GM23338 (cell line): ENCODE measurements at regions not wholly inside any gene's neighbourhood (a gene's known extent, or its start where the extent isn't known, plus 50 kb on each side); places are given as distances from the start of the nearest gene placed in this dataset.

Experiments
- ATAC-seq: fragments of 200-7000 bp; cut with Tn5 transposase; 3 replicates; pipeline ENCODE4 v1.9.1; 2020
- DNase-seq: peaks from one replicate; pipeline ENCODE4 v3.0.0-alpha.2; 2015; ENCODE audit warnings: low spot score
- H2AFZ ChIP-seq: fragments of 200-600 bp; sonication (generic); 2 replicates; pipeline ENCODE4 v1.8.0; 2016; ENCODE audit warnings: antibody characterized with exemption, mild to moderate bottlenecking, moderate library complexity
- H3F3A ChIP-seq: fragments of 200-600 bp; sonication (generic); replicated peaks from 2 replicates; pipeline ENCODE4 v1.8.0; 2017; ENCODE audit warnings: antibody characterized with exemption, mixed run types, low read depth
- H3K27ac ChIP-seq: fragments of 200-600 bp; sonication (generic); 2 replicates; pipeline ENCODE4 v1.6.1; 2016; ENCODE audit warnings: low read depth
- H3K27me3 ChIP-seq: fragments of 200-600 bp; sonication (generic); 2 replicates; pipeline ENCODE4 v1.8.0; 2016; ENCODE audit warnings: mild to moderate bottlenecking, mixed run types, moderate library complexity; ENCODE audit not compliant: insufficient read depth
- H3K36me3 ChIP-seq: fragments of 200-600 bp; sonication (generic); 2 replicates; pipeline ENCODE4 v1.8.0; 2016; ENCODE audit warnings: mild to moderate bottlenecking; ENCODE audit not compliant: insufficient read depth
- H3K4me1 ChIP-seq: fragments of 200-600 bp; sonication (generic); 2 replicates; pipeline ENCODE4 v1.8.0; 2016; ENCODE audit warnings: mild to moderate bottlenecking, moderate library complexity; ENCODE audit not compliant: insufficient read depth
- H3K4me2 ChIP-seq: fragments of 200-600 bp; sonication (generic); 2 replicates; pipeline ENCODE4 v1.7.1; 2017; ENCODE audit warnings: mixed run types
- H3K4me3 ChIP-seq: fragments of 200-600 bp; sonication (generic); 2 replicates; pipeline ENCODE4 v1.6.1; 2016; ENCODE audit warnings: mixed run types
- H3K79me2 ChIP-seq: fragments of 200-600 bp; sonication (generic); replicated peaks from 2 replicates; pipeline ENCODE4 v1.8.0; 2017; ENCODE audit warnings: mild to moderate bottlenecking; ENCODE audit not compliant: insufficient read depth
- H3K9me2 ChIP-seq: fragments of 200-600 bp; sonication (generic); 2 replicates; pipeline ENCODE4 v1.8.0; 2017; ENCODE audit not compliant: insufficient read depth
- H4K20me1 ChIP-seq: fragments of 200-600 bp; sonication (generic); replicated peaks from 2 replicates; pipeline ENCODE4 v1.8.0; 2017; ENCODE audit warnings: mild to moderate bottlenecking; ENCODE audit not compliant: insufficient read depth
- H3K27ac Mint-ChIP-seq: 2 replicates; pipeline ENCODE4 v1.8.0; 2020; ENCODE audit warnings: inconsistent platforms, mild to moderate bottlenecking, moderate library complexity, mixed read lengths
- H3K27me3 Mint-ChIP-seq: 3 replicates; pipeline ENCODE4 v1.8.0; 2022; ENCODE audit warnings: low read depth, mild to moderate bottlenecking, moderate library complexity, mixed read lengths, inconsistent platforms; ENCODE audit not compliant: insufficient read depth, poor library complexity
- H3K36me3 Mint-ChIP-seq: 3 replicates; pipeline ENCODE4 v1.8.0; 2021; ENCODE audit warnings: low read depth, mild to moderate bottlenecking, inconsistent platforms, moderate library complexity, mixed read lengths
- H3K4me1 Mint-ChIP-seq: 3 replicates; pipeline ENCODE4 v1.8.0; 2020; ENCODE audit warnings: mild to moderate bottlenecking, inconsistent platforms, mixed read lengths
- H3K4me3 Mint-ChIP-seq: 3 replicates; pipeline ENCODE4 v1.8.0; 2021; ENCODE audit warnings: moderate library complexity, mild to moderate bottlenecking, inconsistent platforms, mixed read lengths
- H3K9me3 Mint-ChIP-seq: 3 replicates; pipeline ENCODE4 v1.8.0; 2020; ENCODE audit warnings: moderate library complexity, mild to moderate bottlenecking, inconsistent platforms, mixed read lengths
- CREB1 ChIP-seq: fragments of 250-450 bp; sonication (Bioruptor Pico); IDR thresholded peaks from 2 replicates; pipeline ENCODE4 v1.5.0; 2020; ENCODE audit warnings: low read depth, mild to moderate bottlenecking, moderate library complexity
- EZH2 ChIP-seq: fragments of 200-600 bp; sonication (generic); IDR thresholded peaks from one replicate; pipeline ENCODE4 v1.8.0; 2017; ENCODE audit warnings: antibody characterized with exemption, mild to moderate bottlenecking, low read depth; ENCODE audit not compliant: unreplicated experiment
- JUNB ChIP-seq: IDR thresholded peaks from one replicate; pipeline ENCODE4 v1.6.1; 2016; ENCODE audit warnings: antibody characterized with exemption; ENCODE audit not compliant: unreplicated experiment
- POLR2AphosphoS5 ChIP-seq: IDR thresholded peaks from 2 replicates; pipeline ENCODE4 v1.6.1; 2016; ENCODE audit warnings: antibody characterized with exemption, low read depth
- STAT1 ChIP-seq: IDR thresholded peaks from one replicate; pipeline ENCODE4 v1.6.1; 2016; ENCODE audit warnings: antibody characterized with exemption; ENCODE audit not compliant: unreplicated experiment
- ZNF114 ChIP-seq: fragments of 250-450 bp; sonication (Bioruptor Pico); IDR thresholded peaks from 2 replicates; pipeline ENCODE4 v1.5.0; 2020; ENCODE audit warnings: mild to moderate bottlenecking, moderate library complexity
- ZNF331 ChIP-seq: fragments of 250-450 bp; sonication (Bioruptor Pico); IDR thresholded peaks from 2 replicates; pipeline ENCODE4 v1.5.0; 2020; ENCODE audit warnings: low read depth, mild to moderate bottlenecking, moderate library complexity
- ZNF462 ChIP-seq: fragments of 250-450 bp; sonication (Bioruptor Pico); IDR thresholded peaks from 2 replicates; pipeline ENCODE4 v1.5.0; 2020; ENCODE audit warnings: mild to moderate bottlenecking, moderate library complexity
- TF ChIP-seq, protein P1 (sequence below): IDR thresholded peaks from one replicate; pipeline ENCODE4 v1.6.1; 2018; ENCODE audit warnings: antibody characterized with exemption; ENCODE audit not compliant: unreplicated experiment
- TF ChIP-seq, protein P2 (sequence below), 2 experiments: fragments of 200-600 bp in 1 of 2; sonication (generic) in 1 of 2; conservative IDR thresholded peaks; 2 replicates each; pipeline versions ENCODE4 v1.5.1 to v1.6.1; 2016 to 2017; ENCODE audit warnings: antibody characterized with exemption in 2 of 2, low read depth in 2 of 2, mild to moderate bottlenecking in 2 of 2, moderate library complexity in 1 of 2

DNA sequence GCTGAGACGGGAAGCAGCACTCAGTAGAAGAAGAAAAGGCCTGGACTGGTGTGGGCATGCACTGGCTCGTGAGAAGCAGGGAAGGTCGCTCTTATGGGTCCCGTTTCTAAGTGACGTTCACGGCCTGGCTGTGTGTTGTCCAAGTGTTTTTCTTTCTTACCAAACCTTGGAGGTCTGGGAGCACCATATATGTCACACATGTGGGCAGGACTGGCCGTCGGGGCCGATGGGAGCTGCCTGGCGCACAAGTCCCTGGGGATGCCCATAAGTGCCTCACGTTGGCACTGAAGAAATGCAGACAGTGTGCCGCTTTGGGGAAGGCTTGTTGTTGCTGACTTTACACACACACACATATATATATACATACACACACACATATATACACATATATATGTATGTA is 86.0 kb upstream of the DUSP22 start (continued):
- TF ChIP-seq, protein P1, sequence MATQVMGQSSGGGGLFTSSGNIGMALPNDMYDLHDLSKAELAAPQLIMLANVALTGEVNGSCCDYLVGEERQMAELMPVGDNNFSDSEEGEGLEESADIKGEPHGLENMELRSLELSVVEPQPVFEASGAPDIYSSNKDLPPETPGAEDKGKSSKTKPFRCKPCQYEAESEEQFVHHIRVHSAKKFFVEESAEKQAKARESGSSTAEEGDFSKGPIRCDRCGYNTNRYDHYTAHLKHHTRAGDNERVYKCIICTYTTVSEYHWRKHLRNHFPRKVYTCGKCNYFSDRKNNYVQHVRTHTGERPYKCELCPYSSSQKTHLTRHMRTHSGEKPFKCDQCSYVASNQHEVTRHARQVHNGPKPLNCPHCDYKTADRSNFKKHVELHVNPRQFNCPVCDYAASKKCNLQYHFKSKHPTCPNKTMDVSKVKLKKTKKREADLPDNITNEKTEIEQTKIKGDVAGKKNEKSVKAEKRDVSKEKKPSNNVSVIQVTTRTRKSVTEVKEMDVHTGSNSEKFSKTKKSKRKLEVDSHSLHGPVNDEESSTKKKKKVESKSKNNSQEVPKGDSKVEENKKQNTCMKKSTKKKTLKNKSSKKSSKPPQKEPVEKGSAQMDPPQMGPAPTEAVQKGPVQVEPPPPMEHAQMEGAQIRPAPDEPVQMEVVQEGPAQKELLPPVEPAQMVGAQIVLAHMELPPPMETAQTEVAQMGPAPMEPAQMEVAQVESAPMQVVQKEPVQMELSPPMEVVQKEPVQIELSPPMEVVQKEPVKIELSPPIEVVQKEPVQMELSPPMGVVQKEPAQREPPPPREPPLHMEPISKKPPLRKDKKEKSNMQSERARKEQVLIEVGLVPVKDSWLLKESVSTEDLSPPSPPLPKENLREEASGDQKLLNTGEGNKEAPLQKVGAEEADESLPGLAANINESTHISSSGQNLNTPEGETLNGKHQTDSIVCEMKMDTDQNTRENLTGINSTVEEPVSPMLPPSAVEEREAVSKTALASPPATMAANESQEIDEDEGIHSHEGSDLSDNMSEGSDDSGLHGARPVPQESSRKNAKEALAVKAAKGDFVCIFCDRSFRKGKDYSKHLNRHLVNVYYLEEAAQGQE, result no peak

DNA sequence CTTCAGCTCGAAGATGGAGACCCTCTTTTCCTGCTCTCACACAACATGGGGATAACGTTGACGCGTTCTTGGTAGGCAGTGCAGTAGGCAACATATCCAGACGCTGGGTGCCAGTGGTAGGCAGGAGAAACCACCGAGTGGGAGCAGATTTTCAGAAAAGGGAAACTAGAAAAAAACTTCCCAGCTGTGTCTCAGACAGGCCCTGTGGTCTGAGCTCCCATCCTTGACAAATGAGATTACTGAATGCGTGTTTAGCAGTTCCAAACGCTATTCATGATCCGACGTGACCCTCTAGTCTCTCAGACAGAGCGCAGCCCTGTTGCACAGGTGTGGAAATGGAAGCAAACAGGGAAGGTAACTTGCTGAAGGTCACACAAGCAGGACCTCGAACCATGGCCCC is 83.9 kb upstream of the DUSP22 start:
- H3K4me1 ChIP-seq, result no peaks in the 10 kb centered on the region
- Mint-ChIP-seq H3K27me3 (peaks cover 11% of the 10 kb centered on the region), H3K36me3 (peaks cover 7% of the 10 kb centered on the region), H3K9me3 (peaks cover 10% of the 10 kb centered on the region), H3K4me1 (peaks cover 12% of the 10 kb centered on the region; the same call in 2 of the 3 replicates), H3K4me3 (no peak overlapping the region), H3K27ac (no peak overlapping the region)
- H3K4me2 ChIP-seq, result no peak overlapping the region
- H3F3A ChIP-seq, result no peaks in the 10 kb centered on the region
- no peaks in the 10 kb centered on the region for H4K20me1 ChIP-seq
- no peak for ATAC-seq
- no peak overlapping the region for H3K4me3 ChIP-seq
- no peak overlapping the region; the same call in 1 of the 2 replicates for H2AFZ ChIP-seq
- no peaks in the 10 kb centered on the region; the same call in 1 of the 2 replicates for H3K9me2 ChIP-seq
- no peaks in the 10 kb centered on the region for H3K79me2 ChIP-seq
- no peak overlapping the region for H3K27ac ChIP-seq
- no peaks in the 10 kb centered on the region for H3K27me3 ChIP-seq
- no peaks in the 10 kb centered on the region for H3K36me3 ChIP-seq
- DNase-seq, result no peak
- TF ChIP-seq, protein P1, result no peak
- no peak for TF ChIP-seq ZNF331
- TF ChIP-seq, protein P2, sequence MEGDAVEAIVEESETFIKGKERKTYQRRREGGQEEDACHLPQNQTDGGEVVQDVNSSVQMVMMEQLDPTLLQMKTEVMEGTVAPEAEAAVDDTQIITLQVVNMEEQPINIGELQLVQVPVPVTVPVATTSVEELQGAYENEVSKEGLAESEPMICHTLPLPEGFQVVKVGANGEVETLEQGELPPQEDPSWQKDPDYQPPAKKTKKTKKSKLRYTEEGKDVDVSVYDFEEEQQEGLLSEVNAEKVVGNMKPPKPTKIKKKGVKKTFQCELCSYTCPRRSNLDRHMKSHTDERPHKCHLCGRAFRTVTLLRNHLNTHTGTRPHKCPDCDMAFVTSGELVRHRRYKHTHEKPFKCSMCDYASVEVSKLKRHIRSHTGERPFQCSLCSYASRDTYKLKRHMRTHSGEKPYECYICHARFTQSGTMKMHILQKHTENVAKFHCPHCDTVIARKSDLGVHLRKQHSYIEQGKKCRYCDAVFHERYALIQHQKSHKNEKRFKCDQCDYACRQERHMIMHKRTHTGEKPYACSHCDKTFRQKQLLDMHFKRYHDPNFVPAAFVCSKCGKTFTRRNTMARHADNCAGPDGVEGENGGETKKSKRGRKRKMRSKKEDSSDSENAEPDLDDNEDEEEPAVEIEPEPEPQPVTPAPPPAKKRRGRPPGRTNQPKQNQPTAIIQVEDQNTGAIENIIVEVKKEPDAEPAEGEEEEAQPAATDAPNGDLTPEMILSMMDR (conservative IDR thresholded peaks at IDR 0.05; ENCODE audit: low read depth in 2 of 2), result no peak
- no peak for TF ChIP-seq ZNF462 (CRISPR knock-in tag)
- no peak for TF ChIP-seq EZH2
- TF ChIP-seq ZNF114, result no peak
- TF ChIP-seq JUNB, result no peak
- TF ChIP-seq STAT1, result no peak
- no peak for TF ChIP-seq CREB1 (CRISPR knock-in tag)
- no peak for TF ChIP-seq POLR2AphosphoS5
